ENCODE measurements at regions not wholly inside any gene's neighbourhood (a gene's known extent, or its start where the extent isn't known, plus 50 kb on each side); places are given as distances from the start of the nearest gene placed in this dataset.

- intact Hi-C loops (cut with micrococcal nuclease; ENCODE audit: unreplicated experiment): no loop called here
- Histone ChIP-seq H3K79me2 (ENCODE audit: insufficient read depth, low read length) (no peaks in the 10 kb centered on the region), H3K4me3 (replicated peaks in 1 of 3; ENCODE audit: insufficient read depth in 1 of 3, low read depth in 2 of 3, low read length in 3 of 3) (no peak overlapping the region), H3K36me3 (replicated peaks in 1 of 2; ENCODE audit: control insufficient read depth in 1 of 2, insufficient read depth in 2 of 2, low read length in 2 of 2) (no peaks in the 10 kb centered on the region), H3K4me1 (ENCODE audit: insufficient read depth, low read length) (peaks cover 8% of the 10 kb centered on the region; the same call in 1 of the 2 replicates), H3K27me3 (ENCODE audit: control insufficient read depth in 1 of 2, insufficient read depth in 2 of 2, low read length in 2 of 2) (no peaks in the 10 kb centered on the region; a peak in 1 of 5 replicates), H3K4me2 (ENCODE audit: low read depth, low read length) (no peak overlapping the region), H3K9ac (ENCODE audit: insufficient read depth, low read depth, low read length) (no peak overlapping the region), H3K9me3 (ENCODE audit: low read length) (no peaks in the 10 kb centered on the region), H2AFZ (ENCODE audit: low read length) (no peak overlapping the region), H3K27ac (ENCODE audit: extremely low read length, insufficient read depth, low read length) (no peak overlapping the region), H4K20me1 (ENCODE audit: insufficient read depth, low read length) (no peaks in the 10 kb centered on the region)
- DNase-seq (ENCODE audit: low spot score) (no peak), FAIRE-seq (no peak), ATAC-seq (no peak)
- TF ChIP-seq MTERF4 (CRISPR knock-in tag; IDR thresholded peaks at IDR 0.05) (no peak), ARID3A (IDR thresholded peaks at IDR 0.05; ENCODE audit: low read depth, low read length) (no peak), ZNF333 (CRISPR knock-in tag; IDR thresholded peaks at IDR 0.05; ENCODE audit: borderline replicate concordance) (no peak), SIX4 (CRISPR knock-in tag; IDR thresholded peaks at IDR 0.05) (no peak), RAD51 (IDR thresholded peaks at IDR 0.05; ENCODE audit: borderline replicate concordance) (no peak), ZNF75D (CRISPR knock-in tag; IDR thresholded peaks at IDR 0.05; ENCODE audit: borderline replicate concordance) (no peak), TARDBP (CRISPR knock-in tag; IDR thresholded peaks at IDR 0.05) (no peak), ZNF788 (CRISPR knock-in tag; IDR thresholded peaks at IDR 0.05; ENCODE audit: borderline replicate concordance) (no peak), TBL1XR1 (IDR thresholded peaks at IDR 0.05; ENCODE audit: borderline replicate concordance, low read length, partially characterized antibody) (no peak), CENPT (CRISPR knock-in tag; IDR thresholded peaks at IDR 0.05; ENCODE audit: low read depth) (no peak), HHEX (CRISPR knock-in tag; IDR thresholded peaks at IDR 0.05) (no peak), ESRRA (CRISPR knock-in tag; IDR thresholded peaks at IDR 0.05; ENCODE audit: low read depth) (no peak), ZNF780A (CRISPR knock-in tag; IDR thresholded peaks at IDR 0.05) (no peak), NR3C1 (CRISPR knock-in tag; IDR thresholded peaks at IDR 0.05) (no peak), ZNF652 (CRISPR knock-in tag; IDR thresholded peaks at IDR 0.05; ENCODE audit: borderline replicate concordance, low read depth) (no peak), ZGPAT (CRISPR knock-in tag; IDR thresholded peaks at IDR 0.05) (no peak), RORA (CRISPR knock-in tag; IDR thresholded peaks at IDR 0.05) (no peak), BHLHE40 (IDR thresholded peaks at IDR 0.05; ENCODE audit: low read length) (no peak), SRSF1 (optimal IDR thresholded peaks at IDR 0.05; ENCODE audit: low read depth, low read length) (no peak)
- ChIA-PET CTCF (ENCODE audit: low intra/inter-chr PET ratio, low total read pairs) (no interaction called here), POLR2A (no interaction called here)
- 7% methylated on average over 1 of the region's 1 CpG for WGBS (ENCODE audit: low lambda C conversion rate)
- in situ Hi-C loops (cut with HindIII; ENCODE audit: extremely low pct_ligation_motif_present, low pct_unique_long_range_greater_than_20kb): no loop called here
- no TSS peak for BruUV-seq (replicated peaks)
Measured at GRCh38 chr15:38896647-38897046, 332.0 kb upstream of the RASGRP1 start.
